CD4-positive, alpha-beta memory T cell (primary cell): ENCODE measurements at regions not wholly inside any gene's neighbourhood (a gene's known extent, or its start where the extent isn't known, plus 50 kb on each side); places are given as distances from the start of the nearest gene placed in this dataset.

Source experiments
- CTCF ChIA-PET: fragments of 350-600 bp; sonication (Branson Sonifier 250); formaldehyde crosslinking; loops from one replicate; lab custom pipeline; 2021; ENCODE audit warnings: inconsistent platforms; ENCODE audit not compliant: partially characterized antibody; lab: Charles Lee
- POLR2A ChIA-PET: fragments of 350-600 bp; sonication (Branson Sonifier 250); formaldehyde crosslinking; loops from one replicate; lab custom pipeline; 2021; ENCODE audit not compliant: partially characterized antibody; lab: Charles Lee
- DNase-seq, 5 donors: peaks; one replicate each; pipeline versions ENCODE4 v3.0.0 to v3.0.0-alpha.2; 2020 to 2022; ENCODE audit warnings: mixed read lengths in 1 of 5
- H3K27ac ChIP-seq: one replicate; pipeline ENCODE4 v1.7.0; 2013; ENCODE audit warnings: low read depth, low read length
- H3K27me3 ChIP-seq: 2 replicates; pipeline ENCODE4 v1.7.0; 2013; ENCODE audit warnings: mild to moderate bottlenecking, low read length, moderate library complexity; ENCODE audit not compliant: insufficient read depth
- H3K36me3 ChIP-seq: 2 replicates; pipeline ENCODE4 v1.7.0; 2013; ENCODE audit warnings: mild to moderate bottlenecking, low read length, moderate library complexity; ENCODE audit not compliant: insufficient read depth
- H3K4me1 ChIP-seq: 2 replicates; pipeline ENCODE4 v1.7.0; 2013; ENCODE audit warnings: mild to moderate bottlenecking, low read length, moderate library complexity; ENCODE audit not compliant: insufficient read depth
- H3K4me3 ChIP-seq, 2 donors: one replicate each; pipeline ENCODE4 v1.7.0; 2013; ENCODE audit warnings: low read length in 2 of 2, mild to moderate bottlenecking in 1 of 2
- H3K9me3 ChIP-seq, 2 donors: one replicate each; pipeline ENCODE4 v1.7.0; 2013; ENCODE audit warnings: low read length in 2 of 2, control low read depth in 1 of 2; ENCODE audit not compliant: control insufficient read depth in 1 of 2
- H3K27ac Mint-ChIP-seq, 7 donors: one replicate each; pipeline ENCODE4 v1.8.0; 2020 to 2021; ENCODE audit warnings: mixed read lengths in 7 of 7, mild to moderate bottlenecking in 6 of 7, inconsistent platforms in 3 of 7, moderate library complexity in 3 of 7
- H3K27me3 Mint-ChIP-seq, 2 donors: one replicate each; pipeline ENCODE4 v1.8.0; 2020 to 2021; ENCODE audit warnings: mixed read lengths in 2 of 2
- H3K36me3 Mint-ChIP-seq, 2 donors: one replicate each; pipeline ENCODE4 v1.8.0; 2020 to 2021; ENCODE audit warnings: mixed read lengths in 2 of 2, inconsistent platforms in 1 of 2, mild to moderate bottlenecking in 1 of 2
- H3K4me1 Mint-ChIP-seq, 4 donors: one replicate each; pipeline ENCODE4 v1.8.0; 2020 to 2021; ENCODE audit warnings: mixed read lengths in 4 of 4, mild to moderate bottlenecking in 1 of 4
- H3K4me3 Mint-ChIP-seq, 8 donors: one replicate each; pipeline ENCODE4 v1.8.0; 2020 to 2021; ENCODE audit warnings: mixed read lengths in 8 of 8, mild to moderate bottlenecking in 7 of 8, moderate library complexity in 6 of 8, inconsistent platforms in 3 of 8
- H3K9me3 Mint-ChIP-seq, 8 donors: one replicate each; pipeline ENCODE4 v1.8.0; 2020 to 2021; ENCODE audit warnings: mixed read lengths in 8 of 8, mild to moderate bottlenecking in 5 of 8, inconsistent platforms in 3 of 8, moderate library complexity in 1 of 8
- intact Hi-C: fragments of 100-400 bp; cut with micrococcal nuclease; formaldehyde crosslinking; loops from one replicate; pipeline ENCODE4 v1.15.1; 2023

- no peaks in the 10 kb centered on the region for H3K36me3 Mint-ChIP-seq
Observed at GRCh38 chr13:111961236-111961635, 105.7 kb upstream of the SOX1 start.

DNA sequence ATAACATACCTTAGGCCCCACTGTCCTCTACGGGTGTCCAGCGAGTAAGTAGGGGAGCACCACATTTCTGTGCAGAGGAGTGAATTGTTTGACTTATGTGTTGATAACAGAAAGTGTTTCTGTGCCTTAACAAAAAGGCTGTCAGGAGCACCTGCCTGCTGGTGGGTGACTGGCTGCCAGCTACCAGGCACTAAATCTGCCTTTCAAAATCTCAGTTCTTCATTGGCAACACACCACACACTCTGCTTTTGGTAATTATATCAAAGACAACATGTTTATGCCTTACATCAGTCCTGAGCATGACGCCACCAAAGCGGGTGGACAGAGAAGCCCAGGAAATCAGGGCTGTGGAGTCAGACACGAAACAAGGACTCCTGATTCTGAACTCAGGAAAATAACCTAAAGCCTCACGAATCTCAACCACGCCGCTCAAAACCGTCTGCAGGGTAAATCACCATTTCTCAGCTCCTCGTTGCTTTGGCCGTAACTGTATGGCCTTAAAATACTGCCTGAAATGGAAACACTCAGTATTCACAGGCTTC lies 105.2 kb upstream of the SOX1 start:
- Histone ChIP-seq H3K27me3 (no peaks in the 10 kb centered on the region), H3K4me3 (no peak overlapping the region), H3K4me1 (no peaks in the 10 kb centered on the region), H3K27ac (no peak overlapping the region), H3K9me3 (no peaks in the 10 kb centered on the region), H3K36me3 (no peaks in the 10 kb centered on the region)
- no peak for DNase-seq
- intact Hi-C loops, result no loop called here
- H3K4me1 Mint-ChIP-seq, result peaks cover 0 to 1% (median 0%) of the 10 kb centered on the region in 4 donors
- no peaks in the 10 kb centered on the region for H3K27me3 Mint-ChIP-seq
- no peaks in the 10 kb centered on the region for H3K36me3 Mint-ChIP-seq
- H3K4me3 Mint-ChIP-seq, result no peak overlapping the region
- no peak overlapping the region for H3K27ac Mint-ChIP-seq
- CTCF ChIA-PET, result no interaction called here
- POLR2A ChIA-PET, result no interaction called here
- H3K9me3 Mint-ChIP-seq, result no peaks in the 10 kb centered on the region

More at GRCh38 chr13:111961236-111961635, 105.7 kb upstream of the SOX1 start:
- no peaks in the 10 kb centered on the region for H3K9me3 ChIP-seq
- no peak overlapping the region for H3K4me3 ChIP-seq
- no peaks in the 10 kb centered on the region for H3K27me3 ChIP-seq
- Mint-ChIP-seq H3K27me3 (no peaks in the 10 kb centered on the region), H3K4me3 (no peak overlapping the region), H3K27ac (no peak overlapping the region), H3K9me3 (no peaks in the 10 kb centered on the region), H3K4me1 (peaks cover 0 to 1% (median 0%) of the 10 kb centered on the region in 4 donors)
- ChIA-PET POLR2A (no interaction called here), CTCF (no interaction called here)
- DNase-seq, result no peak
- no peaks in the 10 kb centered on the region for H3K4me1 ChIP-seq
- no peaks in the 10 kb centered on the region for H3K36me3 ChIP-seq
- no peak overlapping the region for H3K27ac ChIP-seq
- intact Hi-C loops, result no loop called here

DNA sequence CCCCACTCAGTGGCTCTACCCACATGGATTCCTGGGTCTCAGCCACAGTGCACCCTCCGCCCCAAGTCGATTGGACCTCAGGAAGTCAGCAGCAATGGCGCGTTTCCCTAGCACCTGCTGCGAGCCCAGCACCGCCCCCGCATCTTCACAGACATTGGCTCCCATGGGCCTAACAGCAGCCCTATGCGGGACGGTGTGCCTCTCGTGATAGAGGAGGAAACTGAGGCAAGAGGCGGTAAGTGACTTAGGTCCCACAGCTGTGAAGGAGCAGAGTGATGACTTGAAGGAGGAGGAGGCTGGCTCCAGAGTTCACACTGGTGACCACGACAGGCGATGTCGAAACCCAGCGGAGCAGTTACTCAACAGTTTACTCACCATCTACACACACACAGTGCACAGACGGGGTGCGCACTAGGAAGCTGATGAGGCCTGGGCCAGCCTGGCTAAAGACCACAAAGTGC lies 104.5 kb upstream of the SOX1 start:
- H3K9me3 Mint-ChIP-seq, result no peaks in the 10 kb centered on the region
- H3K4me1 Mint-ChIP-seq, result peaks cover 0 to 1% (median 0%) of the 10 kb centered on the region in 4 donors
- no peak overlapping the region for H3K27ac ChIP-seq
- no peak overlapping the region for H3K27ac Mint-ChIP-seq
- H3K36me3 ChIP-seq, result no peaks in the 10 kb centered on the region
- H3K27me3 ChIP-seq, result no peaks in the 10 kb centered on the region
- no peak overlapping the region for H3K4me3 Mint-ChIP-seq
- peaks cover 0 to 2% of the 10 kb centered on the region in 2 donors for H3K27me3 Mint-ChIP-seq
- intact Hi-C loops, result no loop called here
- H3K4me3 ChIP-seq, result no peak overlapping the region
- ChIA-PET POLR2A (no interaction called here), CTCF (no interaction called here)
- DNase-seq, result no peak
- H3K36me3 Mint-ChIP-seq, result no peaks in the 10 kb centered on the region
- H3K9me3 ChIP-seq, result no peaks in the 10 kb centered on the region
- H3K4me1 ChIP-seq, result no peaks in the 10 kb centered on the region

GRCh38 chr13:111963031-111963430 lies 103.9 kb upstream of the SOX1 start:
- no peaks in the 10 kb centered on the region for H3K36me3 ChIP-seq
- Mint-ChIP-seq H3K4me1 (peaks cover 0 to 1% (median 0%) of the 10 kb centered on the region in 4 donors), H3K27ac (no peak overlapping the region), H3K4me3 (no peak overlapping the region), H3K9me3 (no peaks in the 10 kb centered on the region), H3K27me3 (peaks cover 0 to 3% of the 10 kb centered on the region in 2 donors), H3K36me3 (no peaks in the 10 kb centered on the region)
- POLR2A ChIA-PET, result no interaction called here
- intact Hi-C loops, result no loop called here
- no peak for DNase-seq
- no peaks in the 10 kb centered on the region for H3K27me3 ChIP-seq
- CTCF ChIA-PET, result no interaction called here
- no peaks in the 10 kb centered on the region for H3K4me1 ChIP-seq
- no peaks in the 10 kb centered on the region for H3K9me3 ChIP-seq
- no peak overlapping the region for H3K27ac ChIP-seq
- H3K4me3 ChIP-seq, result no peak overlapping the region

- ChIA-PET POLR2A (no interaction called here), CTCF (interaction anchor here (0.8 kb wide), 1 partner anchor 991 kb away, joined by 4 read pairs; no protein-coding TSS in a partner anchor)
- DNase-seq, result no peak
- H3K4me1 Mint-ChIP-seq, result peaks cover 0 to 1% (median 0%) of the 10 kb centered on the region in 4 donors
- H3K9me3 Mint-ChIP-seq, result no peaks in the 10 kb centered on the region
- H3K27me3 ChIP-seq, result no peaks in the 10 kb centered on the region
- H3K27me3 Mint-ChIP-seq, result peaks cover 3% of the 10 kb centered on the region in 2 donors
- no peaks in the 10 kb centered on the region for H3K4me1 ChIP-seq
- no peak overlapping the region for H3K27ac Mint-ChIP-seq
- H3K36me3 ChIP-seq, result no peaks in the 10 kb centered on the region
- H3K27ac ChIP-seq, result no peak overlapping the region
- no peak overlapping the region for H3K4me3 ChIP-seq
- intact Hi-C loops, result no loop called here
- no peaks in the 10 kb centered on the region for H3K36me3 Mint-ChIP-seq
- H3K9me3 ChIP-seq, result no peaks in the 10 kb centered on the region
- H3K4me3 Mint-ChIP-seq, result no peak overlapping the region
Observed at GRCh38 chr13:111964411-111965035, 102.4 kb upstream of the SOX1 start.

- H3K4me3 Mint-ChIP-seq, result no peak overlapping the region
- ChIA-PET POLR2A (no interaction called here), CTCF (no interaction called here)
- DNase-seq, result no peak
- Histone ChIP-seq H3K4me1 (no peaks in the 10 kb centered on the region), H3K27me3 (no peaks in the 10 kb centered on the region), H3K36me3 (no peaks in the 10 kb centered on the region), H3K9me3 (no peaks in the 10 kb centered on the region), H3K27ac (no peak overlapping the region), H3K4me3 (no peak overlapping the region)
- H3K27ac Mint-ChIP-seq, result no peak overlapping the region
- H3K9me3 Mint-ChIP-seq, result no peaks in the 10 kb centered on the region
- H3K27me3 Mint-ChIP-seq, result peaks cover 3 to 4% of the 10 kb centered on the region in 2 donors
- H3K4me1 Mint-ChIP-seq, result peaks cover 0 to 1% (median 0%) of the 10 kb centered on the region in 4 donors
- intact Hi-C loops, result no loop called here
- H3K36me3 Mint-ChIP-seq, result no peaks in the 10 kb centered on the region
Observed at GRCh38 chr13:111965466-111966214, 101.3 kb upstream of the SOX1 start.

- Histone ChIP-seq H3K27ac (no peak overlapping the region), H3K27me3 (no peaks in the 10 kb centered on the region), H3K4me3 (no peak overlapping the region), H3K9me3 (no peaks in the 10 kb centered on the region), H3K36me3 (no peaks in the 10 kb centered on the region), H3K4me1 (no peaks in the 10 kb centered on the region)
- no peak for DNase-seq
- Mint-ChIP-seq H3K4me1 (peaks cover 0 to 1% (median 0%) of the 10 kb centered on the region in 4 donors), H3K36me3 (no peaks in the 10 kb centered on the region), H3K9me3 (peaks cover 0 to 3% (median 0%) of the 10 kb centered on the region in 8 donors), H3K27me3 (peaks cover 8% of the 10 kb centered on the region in 2 donors), H3K27ac (no peak overlapping the region), H3K4me3 (no peak overlapping the region)
- CTCF ChIA-PET, result no interaction called here
- POLR2A ChIA-PET, result no interaction called here
- intact Hi-C loops, result no loop called here
Observed at GRCh38 chr13:111966933-111967332, 100.0 kb upstream of the SOX1 start.
